ENCODE measurements at regions not wholly inside any gene's neighbourhood (a gene's known extent, or its start where the extent isn't known, plus 50 kb on each side); places are given as distances from the start of the nearest gene placed in this dataset.

- TF ChIP-seq POLR2A (IDR thresholded peaks at IDR 0.05; ENCODE audit: insufficient read depth in 1 of 2, low read depth in 2 of 2, low read length in 2 of 2) (no peak), CHD2 (IDR thresholded peaks at IDR 0.05; ENCODE audit: low read depth, low read length) (no peak)
- TF ChIP-seq, protein P1, sequence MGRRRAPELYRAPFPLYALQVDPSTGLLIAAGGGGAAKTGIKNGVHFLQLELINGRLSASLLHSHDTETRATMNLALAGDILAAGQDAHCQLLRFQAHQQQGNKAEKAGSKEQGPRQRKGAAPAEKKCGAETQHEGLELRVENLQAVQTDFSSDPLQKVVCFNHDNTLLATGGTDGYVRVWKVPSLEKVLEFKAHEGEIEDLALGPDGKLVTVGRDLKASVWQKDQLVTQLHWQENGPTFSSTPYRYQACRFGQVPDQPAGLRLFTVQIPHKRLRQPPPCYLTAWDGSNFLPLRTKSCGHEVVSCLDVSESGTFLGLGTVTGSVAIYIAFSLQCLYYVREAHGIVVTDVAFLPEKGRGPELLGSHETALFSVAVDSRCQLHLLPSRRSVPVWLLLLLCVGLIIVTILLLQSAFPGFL (CRISPR knock-in tag; IDR thresholded peaks at IDR 0.05) = no peak
These were observed 249.2 kb upstream of the PWP1 start for GRCh38 chr12:107436376-107436775.
